NOMO-1 treated with DMSO at 0.1 percent for 48 hours (cell line): ENCODE measurements at regions not wholly inside any gene's neighbourhood (a gene's known extent, or its start where the extent isn't known, plus 50 kb on each side); places are given as distances from the start of the nearest gene placed in this dataset.
A peak's percentile ranks its signal among the peaks of the same experiment; 100 is the strongest.

Source experiments
- DNase-seq: peaks from one replicate; lab custom pipeline; 2025; ENCODE audit not compliant: unreplicated experiment; lab: John Stamatoyannopoulos, UW

DNA sequence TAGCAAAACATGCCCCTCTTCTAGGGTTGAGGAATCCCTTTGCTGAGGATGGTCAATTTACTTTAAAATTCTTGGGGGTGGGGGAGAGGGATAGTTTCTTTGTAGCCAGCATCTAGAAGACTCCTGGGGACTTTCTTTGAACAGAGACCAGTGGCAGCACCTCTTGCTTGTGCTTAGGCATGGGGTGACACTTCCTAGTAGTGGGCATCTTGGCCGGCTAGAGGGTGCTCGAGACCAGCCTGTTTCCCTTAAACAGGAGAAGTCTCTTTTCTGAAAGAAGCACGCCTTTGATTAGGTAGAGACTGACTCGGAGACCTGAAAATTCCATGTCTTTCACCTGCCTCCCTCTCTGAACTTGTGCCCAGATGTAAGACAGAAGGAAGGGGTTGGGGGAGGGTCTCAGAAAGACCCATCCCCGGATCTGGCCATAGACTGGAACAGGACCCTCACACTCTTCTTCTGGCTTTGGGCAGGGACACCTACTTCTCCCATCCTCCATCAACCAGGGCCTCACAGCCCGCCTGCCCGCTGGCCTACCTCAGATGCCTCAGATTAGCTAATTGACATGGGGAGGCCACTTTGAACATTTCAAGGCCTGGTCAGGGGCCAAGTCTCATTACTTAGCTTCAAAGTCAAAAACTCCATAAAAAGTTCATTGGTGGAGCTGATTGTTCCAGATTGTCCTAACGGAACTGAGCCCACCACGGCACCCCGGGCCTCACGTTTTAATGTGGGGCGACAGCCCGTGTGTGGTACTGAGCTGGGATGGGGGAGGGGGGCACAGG lies 172.2 kb downstream of the CDC5L start:
- no peak for DNase-seq

DNA sequence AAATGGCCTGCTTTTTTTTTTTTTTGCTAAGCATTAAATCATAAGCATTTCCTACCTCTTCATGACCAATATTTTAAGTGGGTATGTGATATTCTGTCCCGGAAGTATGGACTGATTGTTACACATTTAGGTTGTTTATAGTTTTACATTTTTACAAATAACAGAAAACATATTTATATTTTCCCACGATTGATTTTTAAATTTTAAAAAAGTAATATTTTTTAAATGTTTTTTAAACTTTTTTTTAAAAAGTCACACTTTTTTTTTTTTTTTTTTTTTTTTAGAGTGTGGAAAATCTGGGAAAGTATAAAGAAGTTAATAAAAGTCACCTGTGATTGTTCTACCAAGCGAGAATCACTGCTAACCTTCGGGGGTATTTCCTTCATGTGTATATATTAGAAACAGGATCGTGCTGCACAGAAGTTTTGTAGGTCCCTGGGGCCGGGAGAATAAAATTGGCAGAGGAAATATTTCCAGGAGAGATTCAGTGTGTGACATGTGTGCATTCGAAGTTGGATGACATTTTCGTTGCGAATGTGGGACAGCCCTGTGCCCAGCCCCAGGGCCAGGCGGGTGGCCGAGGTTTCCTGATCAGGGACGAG lies 173.1 kb downstream of the CDC5L start:
- no peak for DNase-seq

DNA sequence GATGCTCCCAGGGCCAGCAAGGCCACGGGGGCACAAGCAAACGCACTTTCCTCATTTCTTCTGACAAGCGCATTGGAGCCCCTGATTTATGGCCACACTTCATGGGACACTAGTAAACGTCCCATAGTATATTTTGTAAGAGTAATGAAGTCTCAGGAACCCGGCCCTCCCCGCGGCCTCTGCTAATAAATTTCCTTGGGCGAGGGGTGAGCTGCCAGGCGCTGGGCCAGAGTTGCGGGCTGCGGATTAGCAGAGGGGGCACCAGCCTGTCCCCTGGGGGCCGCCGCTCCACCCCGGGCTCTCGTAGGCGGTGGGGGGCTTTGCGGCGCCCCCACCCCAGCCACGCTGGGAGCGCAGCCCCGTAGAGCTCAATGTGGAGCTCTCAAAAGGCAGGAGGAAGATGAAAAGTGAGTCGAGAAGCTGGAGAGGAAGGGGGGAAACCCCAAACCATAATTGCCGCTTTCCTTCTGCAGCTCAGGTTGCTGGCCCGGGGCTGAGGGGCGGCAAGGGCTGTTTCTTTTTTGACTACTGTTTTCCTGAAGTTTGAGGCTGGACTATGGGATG lies 173.6 kb downstream of the CDC5L start:
- peak; percentile 62 for DNase-seq

- DNase-seq = peak; percentile 62
Measured at GRCh38 chr6:44561832-44562665, 174.5 kb downstream of the CDC5L start.

DNA sequence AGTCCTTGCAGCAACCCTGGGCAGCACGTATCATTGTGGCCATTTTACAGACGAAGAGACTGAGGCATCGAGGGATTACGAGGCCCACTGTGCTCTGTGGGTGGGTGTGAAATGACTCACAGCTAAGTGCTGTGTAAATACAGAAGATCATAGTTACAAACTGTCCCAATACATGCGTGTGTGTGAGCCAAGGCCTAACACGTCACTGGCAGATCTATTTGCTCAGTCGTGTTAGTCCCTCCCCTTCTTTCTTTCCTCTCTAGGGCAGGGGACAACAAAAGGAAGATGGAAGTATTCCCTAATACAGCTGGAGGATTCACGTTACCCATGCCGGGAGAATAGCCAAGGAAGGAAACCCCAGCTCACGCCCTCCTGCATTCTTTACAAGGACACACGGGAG lies 175.9 kb downstream of the CDC5L start:
- no peak for DNase-seq

- DNase-seq = no peak
Measured at GRCh38 chr6:44564906-44565524, 177.5 kb downstream of the CDC5L start.

DNA sequence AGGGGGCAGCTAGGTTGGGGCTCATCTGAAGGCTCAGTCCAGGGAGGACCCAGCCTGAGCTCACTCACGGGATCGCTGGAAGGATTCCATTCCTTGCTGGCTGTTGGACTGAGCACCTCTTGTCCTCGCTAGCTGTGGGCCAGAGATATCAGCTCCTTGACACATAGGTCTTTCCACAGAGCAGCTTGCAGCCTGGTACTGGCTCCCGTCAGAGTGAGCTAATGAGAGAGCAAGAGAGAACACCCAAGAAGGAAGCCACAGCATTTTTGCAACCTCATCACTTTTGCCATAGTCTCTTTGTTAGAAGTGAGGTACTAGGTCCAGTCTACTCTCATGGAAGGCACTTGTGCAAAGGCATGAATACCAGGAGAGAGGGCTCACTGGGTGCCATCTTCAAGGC lies 179.9 kb downstream of the CDC5L start:
- peak; percentile 36 for DNase-seq

DNA sequence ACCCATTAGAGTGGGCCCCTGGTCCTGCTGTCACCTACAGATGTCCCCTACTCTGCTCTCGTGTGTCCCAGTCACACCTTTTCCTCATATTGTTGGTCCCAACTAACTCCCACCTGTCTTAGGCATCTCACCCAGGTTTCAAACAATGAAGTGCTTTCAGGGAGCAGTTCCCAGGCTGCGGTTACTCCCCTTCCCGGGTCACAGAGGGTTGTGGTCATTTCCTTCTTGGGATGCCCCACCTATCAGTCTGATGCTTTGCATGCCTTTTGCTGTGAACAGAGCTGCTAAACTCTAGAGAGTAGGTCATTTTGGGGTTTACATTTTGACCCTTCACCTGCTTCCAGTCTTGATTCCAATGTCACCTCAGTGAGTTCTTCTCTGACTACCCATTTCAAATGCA lies 181.6 kb downstream of the CDC5L start:
- no peak for DNase-seq

DNA sequence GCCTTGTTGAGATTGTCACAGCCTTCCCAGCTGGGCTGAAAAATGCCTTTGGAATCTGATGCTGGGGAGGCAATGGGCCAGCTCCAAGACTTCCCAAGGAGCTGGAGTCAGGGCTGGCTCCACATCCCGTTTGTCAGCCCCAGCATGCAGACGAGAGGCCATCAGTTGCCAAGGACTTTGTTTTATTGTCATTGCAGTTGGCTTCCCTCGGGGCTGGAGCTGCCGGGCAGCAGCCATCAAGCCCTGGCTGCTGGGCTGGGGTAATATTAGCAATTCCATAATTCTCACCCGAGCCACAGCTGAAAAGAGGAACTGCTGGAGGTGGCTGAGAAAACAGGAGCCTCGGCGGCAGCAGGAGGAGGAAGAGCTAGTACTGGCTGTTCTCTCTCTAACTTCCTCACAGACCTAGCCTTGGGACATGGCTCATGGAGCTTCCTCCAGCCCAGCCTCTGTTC lies 182.5 kb downstream of the CDC5L start:
- peak; percentile 88 for DNase-seq

GRCh38 chr6:44571510-44571909 lies 184.0 kb downstream of the CDC5L start:
- no peak for DNase-seq

DNA sequence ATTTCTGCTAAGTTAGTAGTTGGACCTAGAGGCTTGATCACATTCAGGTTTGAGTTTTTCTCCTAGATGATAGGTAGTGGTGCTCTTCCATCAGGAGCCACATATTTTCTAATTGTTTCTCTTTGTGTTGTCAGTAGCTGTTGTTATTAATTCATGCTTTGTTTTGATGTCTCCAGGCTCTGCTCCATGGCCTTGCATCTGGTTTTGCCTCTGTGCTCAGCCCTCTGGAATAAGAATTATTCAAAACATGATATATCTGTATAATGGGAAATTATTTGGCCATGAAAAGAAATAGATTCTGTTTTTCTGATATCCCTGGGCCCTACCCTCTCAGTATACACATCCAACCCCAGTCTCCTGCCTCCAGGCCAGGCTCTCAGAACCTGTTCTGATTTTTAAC lies 184.8 kb downstream of the CDC5L start:
- DNase-seq = no peak

DNA sequence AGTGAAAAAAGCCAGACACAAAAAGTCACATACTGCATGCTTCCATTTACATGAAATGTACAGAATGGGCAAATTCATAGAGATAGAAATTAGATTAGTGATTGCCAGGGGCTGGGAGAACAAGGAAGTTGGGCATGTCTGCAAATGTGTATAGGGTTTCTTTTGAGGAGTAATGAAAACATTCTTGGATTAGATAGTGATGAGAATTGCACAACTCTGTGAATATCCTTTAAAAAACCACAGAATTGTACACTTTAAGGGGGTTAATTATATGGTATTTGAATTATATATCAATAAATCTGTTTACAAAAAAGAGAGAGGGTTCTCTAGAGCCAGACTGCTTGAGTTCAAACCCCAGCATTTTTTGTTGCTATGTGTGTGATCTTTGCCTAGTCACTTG lies 188.1 kb downstream of the CDC5L start:
- no peak for DNase-seq

DNA sequence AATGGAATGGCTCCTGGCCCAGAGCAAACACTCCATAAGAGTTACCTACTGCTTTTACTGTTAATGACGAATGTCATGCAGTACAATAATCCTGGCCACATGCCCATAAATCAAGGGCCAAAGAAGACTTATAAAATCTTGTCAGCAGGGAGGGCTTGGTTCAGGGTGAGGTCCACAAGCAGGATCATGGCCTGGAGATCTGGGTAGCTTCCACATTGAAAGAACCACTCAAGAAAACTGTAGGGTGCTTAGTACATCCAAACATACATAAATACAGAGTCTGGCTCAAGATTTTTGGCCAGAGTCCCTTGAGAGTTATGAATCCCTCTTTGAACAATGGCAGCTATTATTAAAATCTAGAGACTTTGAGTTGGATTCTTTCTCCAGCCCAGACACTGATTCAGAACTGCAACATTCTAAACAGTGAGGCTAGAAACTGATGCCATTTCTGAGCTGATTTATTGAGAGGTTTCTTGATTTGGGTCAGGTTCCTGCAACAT lies 188.7 kb downstream of the CDC5L start:
- no peak for DNase-seq

- DNase-seq = no peak
Measured at GRCh38 chr6:44580901-44581300, 193.4 kb downstream of the CDC5L start.

- no peak for DNase-seq
Measured at GRCh38 chr6:44582930-44583329, 195.4 kb downstream of the CDC5L start.

- no peak for DNase-seq
Measured at GRCh38 chr6:44590471-44590870, 203.0 kb downstream of the CDC5L start.

- peak; percentile 84 for DNase-seq
Measured at GRCh38 chr6:44593539-44593944, 206.0 kb downstream of the CDC5L start.

DNA sequence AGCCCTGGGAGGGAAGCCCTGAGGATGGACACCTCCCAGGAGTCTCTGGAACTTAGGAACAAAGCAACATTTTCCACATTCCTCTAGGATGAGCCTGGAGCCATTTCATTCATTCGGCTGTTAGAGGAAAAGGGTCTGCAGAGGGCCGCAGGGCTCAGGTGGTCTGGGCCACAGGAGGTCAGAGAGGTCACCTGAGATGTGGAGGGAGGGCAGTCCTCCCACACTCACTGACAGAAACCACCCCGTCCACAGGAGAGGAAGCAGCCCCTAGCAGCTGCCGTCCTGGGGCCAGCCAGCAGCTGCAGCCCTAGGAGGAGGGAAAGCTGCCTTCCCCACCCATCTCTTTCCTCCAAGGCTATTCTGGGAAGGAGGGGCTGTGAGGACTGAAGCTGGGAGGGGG lies 207.0 kb downstream of the CDC5L start:
- DNase-seq = peak; percentile 17

GRCh38 chr6:44598679-44599078 lies 211.2 kb downstream of the CDC5L start:
- peak; percentile 49 for DNase-seq

DNA sequence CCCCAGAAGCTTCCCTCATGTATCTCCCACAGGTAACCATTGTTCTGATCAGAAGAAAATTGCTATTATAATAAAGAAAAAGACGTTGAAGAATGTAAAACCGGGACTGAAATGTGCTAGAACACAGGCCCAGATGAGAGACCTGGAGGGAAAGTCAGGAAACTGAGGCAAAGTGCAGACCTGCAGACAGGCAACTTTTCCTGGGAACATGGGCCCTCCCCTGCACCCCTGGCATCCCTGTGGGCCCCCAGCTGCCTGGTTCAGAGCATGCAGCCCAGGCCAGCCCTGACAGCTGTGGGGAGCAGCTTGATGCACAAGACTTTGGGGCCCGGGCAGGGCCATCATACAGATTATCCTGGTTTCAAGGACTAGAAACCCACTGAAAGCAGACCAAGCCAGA lies 212.2 kb downstream of the CDC5L start:
- DNase-seq = no peak
